LNCAP (cell line): ENCODE measurements at regions not wholly inside any gene's neighbourhood (a gene's known extent, or its start where the extent isn't known, plus 50 kb on each side); places are given as distances from the start of the nearest gene placed in this dataset.

Source experiments
- CTCF ChIP-seq: fragments of 450-650 bp; IDR thresholded peaks from 2 replicates; pipeline ENCODE4 v1.5.1; 2017; ENCODE audit warnings: mild to moderate bottlenecking

GRCh38 chr7:15914611-15915010 lies 228.1 kb upstream of the MEOX2 start:
- TF ChIP-seq CTCF = no peak

GRCh38 chr7:15906436-15906835 lies 220.0 kb upstream of the MEOX2 start:
- no peak for TF ChIP-seq CTCF

- no peak for TF ChIP-seq CTCF
These were observed 219.0 kb upstream of the MEOX2 start for GRCh38 chr7:15905251-15906040.

- no peak for TF ChIP-seq CTCF
These were observed 204.8 kb upstream of the MEOX2 start for GRCh38 chr7:15891151-15891881.

- peak; percentile 36; the same call in 1 of the 2 replicates for TF ChIP-seq CTCF
These were observed 203.0 kb upstream of the MEOX2 start for GRCh38 chr7:15889507-15889906.

- no peak for TF ChIP-seq CTCF
These were observed 201.6 kb upstream of the MEOX2 start for GRCh38 chr7:15888090-15888489.

GRCh38 chr7:15886626-15887025 lies 200.1 kb upstream of the MEOX2 start:
- no peak for TF ChIP-seq CTCF
